Upper lobe of left lung (tissue), 6 donors: ENCODE measurements at regions not wholly inside any gene's neighbourhood (a gene's known extent, or its start where the extent isn't known, plus 50 kb on each side); places are given as distances from the start of the nearest gene placed in this dataset.

Experiments used
- ATAC-seq, 2 donors: fragments of 200-7000 bp; cut with Tn5 transposase; one replicate each; pipeline ENCODE4 v1.9.1; 2022; ENCODE audit warnings: mild to moderate bottlenecking in 2 of 2, moderate library complexity in 2 of 2; ENCODE audit not compliant: low FRiP score in 2 of 2
- DNase-seq, 2 donors: peaks; one replicate each; pipeline ENCODE4 v3.0.0-alpha.2; 2019 to 2020
- H3K27ac ChIP-seq, 4 donors: fragments of 200-600 bp; sonication (generic); one replicate each; pipeline ENCODE4 v1.5.1; 2016 to 2019
- H3K27me3 ChIP-seq, 4 donors: fragments of 200-600 bp; sonication (generic); one replicate each; pipeline ENCODE4 v1.5.1; 2017 to 2019
- H3K36me3 ChIP-seq, 4 donors: fragments of 200-600 bp; sonication (generic); one replicate each; pipeline ENCODE4 v1.5.1; 2016 to 2019
- H3K4me1 ChIP-seq, 4 donors: fragments of 200-600 bp; sonication (generic); one replicate each; pipeline ENCODE4 v1.5.1; 2018 to 2019
- H3K4me3 ChIP-seq, 4 donors: fragments of 200-600 bp; sonication (generic); one replicate each; pipeline ENCODE4 v1.5.1; 2017 to 2019; ENCODE audit warnings: mild to moderate bottlenecking in 2 of 4, moderate library complexity in 1 of 4
- H3K9me3 ChIP-seq, 4 donors: fragments of 200-600 bp; sonication (generic); one replicate each; pipeline ENCODE4 v1.5.1; 2018 to 2019
- EP300 ChIP-seq, 4 donors: sonication (generic); formaldehyde crosslinking; IDR thresholded peaks; one replicate each; pipeline ENCODE4 v1.5.1; 2017; ENCODE audit warnings: antibody characterized with exemption in 4 of 4, control low read depth in 2 of 4
- POLR2A ChIP-seq, 4 donors: fragments of 450-650 bp; IDR thresholded peaks; one replicate each; pipeline ENCODE4 v1.5.1; 2016 to 2017; ENCODE audit warnings: antibody characterized with exemption in 4 of 4, mild to moderate bottlenecking in 2 of 4
- POLR2AphosphoS5 ChIP-seq, 2 donors: sonication (generic); formaldehyde crosslinking; IDR thresholded peaks; one replicate each; pipeline ENCODE4 v1.5.1; 2017; ENCODE audit warnings: antibody characterized with exemption in 2 of 2
- WGBS, 2 donors: methylation state at CpG; one replicate each; pipeline ENCODE4 v1.1.5; 2017 to 2018; 5-methylcytosine and 5-hydroxymethylcytosine counted together
- TF ChIP-seq, protein P1 (sequence below), 6 experiments: fragments of 450-650 bp in 4 of 6; fragments of 200-600 bp in 2 of 6; sonication (generic) in 2 of 6; IDR thresholded peaks; one replicate each; pipeline ENCODE4 v1.5.1; 2016 to 2019; ENCODE audit warnings: antibody characterized with exemption in 6 of 6
- donor health status: DM: no; HTN: no; CAD: no; lungs with moderate emphysema.
- donor health status: DM: no; HTN: yes; CAD: no; lungs with severe emphysema.

DNA sequence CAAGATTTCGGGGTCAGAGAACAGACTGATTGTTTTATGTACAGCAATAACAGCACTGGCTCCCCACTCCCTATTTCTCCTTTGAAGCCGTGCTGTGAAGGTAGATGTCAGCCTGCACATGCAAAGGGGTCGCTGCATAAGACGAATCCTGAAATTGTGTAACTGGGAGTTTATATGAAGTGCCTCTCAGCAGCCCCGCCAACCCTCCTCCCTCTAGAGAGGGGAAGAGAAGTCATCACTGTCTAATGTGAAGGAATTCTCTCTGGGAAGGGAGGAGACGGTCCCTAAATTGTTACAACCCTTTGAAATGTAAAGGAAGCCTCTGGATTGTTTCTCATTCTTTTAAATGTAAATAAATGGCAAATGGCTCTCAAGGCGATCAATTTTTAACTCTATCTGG is 545.3 kb downstream of the PLA2G4A start:
- no peak for ATAC-seq
- Histone ChIP-seq H3K4me1 (no peaks in the 10 kb centered on the region), H3K27me3 (no peaks in the 10 kb centered on the region), H3K36me3 (no peaks in the 10 kb centered on the region), H3K27ac (no peak overlapping the region), H3K4me3 (no peak overlapping the region), H3K9me3 (no peaks in the 10 kb centered on the region)
- no peak for DNase-seq
- WGBS, 2 donors = 52 to 63% methylated on average over 7 of the region's 7 CpGs
- TF ChIP-seq, protein P1, sequence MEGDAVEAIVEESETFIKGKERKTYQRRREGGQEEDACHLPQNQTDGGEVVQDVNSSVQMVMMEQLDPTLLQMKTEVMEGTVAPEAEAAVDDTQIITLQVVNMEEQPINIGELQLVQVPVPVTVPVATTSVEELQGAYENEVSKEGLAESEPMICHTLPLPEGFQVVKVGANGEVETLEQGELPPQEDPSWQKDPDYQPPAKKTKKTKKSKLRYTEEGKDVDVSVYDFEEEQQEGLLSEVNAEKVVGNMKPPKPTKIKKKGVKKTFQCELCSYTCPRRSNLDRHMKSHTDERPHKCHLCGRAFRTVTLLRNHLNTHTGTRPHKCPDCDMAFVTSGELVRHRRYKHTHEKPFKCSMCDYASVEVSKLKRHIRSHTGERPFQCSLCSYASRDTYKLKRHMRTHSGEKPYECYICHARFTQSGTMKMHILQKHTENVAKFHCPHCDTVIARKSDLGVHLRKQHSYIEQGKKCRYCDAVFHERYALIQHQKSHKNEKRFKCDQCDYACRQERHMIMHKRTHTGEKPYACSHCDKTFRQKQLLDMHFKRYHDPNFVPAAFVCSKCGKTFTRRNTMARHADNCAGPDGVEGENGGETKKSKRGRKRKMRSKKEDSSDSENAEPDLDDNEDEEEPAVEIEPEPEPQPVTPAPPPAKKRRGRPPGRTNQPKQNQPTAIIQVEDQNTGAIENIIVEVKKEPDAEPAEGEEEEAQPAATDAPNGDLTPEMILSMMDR (IDR thresholded peaks at IDR 0.05) = no peak
- TF ChIP-seq EP300 (IDR thresholded peaks at IDR 0.05) (no peak), POLR2AphosphoS5 (IDR thresholded peaks at IDR 0.05) (no peak), POLR2A (IDR thresholded peaks at IDR 0.05) (no peak)

DNA sequence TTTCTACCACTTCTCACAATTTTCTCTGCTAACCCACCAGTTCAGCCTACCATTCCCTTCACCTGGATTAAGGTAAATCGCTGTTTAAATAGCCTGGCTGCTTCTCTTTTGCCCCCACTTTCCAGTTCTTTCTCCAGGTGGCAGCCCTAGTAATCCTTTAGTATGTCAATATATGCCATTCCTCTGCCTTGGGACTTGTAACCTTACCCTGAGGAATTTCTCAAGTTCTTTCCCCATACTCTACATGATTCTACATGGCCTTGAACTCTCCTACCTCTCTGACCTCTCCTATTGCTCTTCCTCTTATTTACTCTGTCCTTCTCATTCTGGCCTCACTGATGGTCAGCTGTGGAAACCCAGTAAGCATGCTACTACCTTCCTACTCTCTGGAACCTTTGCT is 546.0 kb downstream of the PLA2G4A start:
- ATAC-seq = no peak

DNA sequence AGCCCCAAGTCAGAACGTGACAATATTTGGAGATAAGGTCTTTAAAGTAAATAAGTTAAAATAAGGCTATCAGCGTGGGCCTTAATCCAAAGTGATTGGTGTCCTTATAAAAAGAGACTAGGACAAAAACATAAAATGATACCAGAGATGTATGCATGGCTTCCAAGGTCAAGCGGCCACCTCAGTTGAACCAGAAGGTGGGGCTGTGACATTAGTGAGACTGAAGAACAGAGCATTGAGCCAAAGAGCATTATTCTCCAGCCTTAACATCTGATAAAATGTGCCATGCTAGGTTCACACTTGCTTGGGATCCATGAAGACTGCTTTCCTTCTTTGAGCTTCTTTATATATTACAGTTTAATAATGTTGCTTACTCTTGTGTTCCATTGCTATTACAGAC is 554.6 kb downstream of the PLA2G4A start:
- Histone ChIP-seq H3K4me1 (no peaks in the 10 kb centered on the region), H3K27me3 (no peaks in the 10 kb centered on the region), H3K9me3 (no peaks in the 10 kb centered on the region), H3K27ac (no peak overlapping the region), H3K4me3 (no peak overlapping the region), H3K36me3 (no peaks in the 10 kb centered on the region)
- TF ChIP-seq EP300 (IDR thresholded peaks at IDR 0.05) (no peak), POLR2A (IDR thresholded peaks at IDR 0.05) (no peak), POLR2AphosphoS5 (IDR thresholded peaks at IDR 0.05) (no peak)
- TF ChIP-seq, protein P1 (IDR thresholded peaks at IDR 0.05) = no peak
- ATAC-seq = no peak
- DNase-seq = no peak
- 79 to 86% methylated on average over 3 of the region's 3 CpGs for WGBS, 2 donors

More for the DNA sequence above, 546.0 kb downstream of the PLA2G4A start:
- Histone ChIP-seq H3K4me3 (no peak overlapping the region), H3K27ac (no peak overlapping the region), H3K27me3 (no peaks in the 10 kb centered on the region), H3K4me1 (no peaks in the 10 kb centered on the region), H3K9me3 (no peaks in the 10 kb centered on the region), H3K36me3 (no peaks in the 10 kb centered on the region)
- 67 to 84% methylated on average over 1 of the region's 1 CpG for WGBS, 2 donors
- TF ChIP-seq POLR2AphosphoS5 (IDR thresholded peaks at IDR 0.05) (no peak), POLR2A (IDR thresholded peaks at IDR 0.05) (no peak), EP300 (IDR thresholded peaks at IDR 0.05) (no peak)
- TF ChIP-seq, protein P1 (IDR thresholded peaks at IDR 0.05) = no peak
- DNase-seq = no peak

DNA sequence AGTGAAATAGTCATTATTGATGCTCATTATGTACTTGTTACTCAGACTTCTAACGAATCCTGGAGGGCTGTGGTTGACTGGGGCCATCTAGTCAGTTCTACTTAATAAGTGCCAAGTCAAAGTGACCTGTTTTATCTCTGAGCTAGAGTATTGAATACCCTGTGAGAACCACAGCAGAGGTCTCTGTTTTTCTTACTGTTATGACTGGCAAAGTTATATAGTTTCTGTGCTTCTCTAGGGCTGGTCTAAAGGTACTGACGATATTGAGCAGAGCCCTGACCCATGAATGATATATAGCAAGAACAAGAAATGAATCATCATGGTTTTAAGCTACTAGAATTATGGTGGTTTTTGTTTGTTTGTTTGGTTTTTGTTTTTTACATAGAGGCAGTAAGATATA is 555.8 kb downstream of the PLA2G4A start:
- no peaks in the 10 kb centered on the region for H3K27me3 ChIP-seq

More for the DNA sequence above, 555.8 kb downstream of the PLA2G4A start:
- Histone ChIP-seq H3K27ac (no peak overlapping the region), H3K4me1 (no peaks in the 10 kb centered on the region), H3K9me3 (no peaks in the 10 kb centered on the region), H3K36me3 (no peaks in the 10 kb centered on the region), H3K4me3 (no peak overlapping the region)
- DNase-seq (no peak), ATAC-seq (no peak)
- TF ChIP-seq EP300 (IDR thresholded peaks at IDR 0.05) = no peak
- no peak for TF ChIP-seq POLR2AphosphoS5 (IDR thresholded peaks at IDR 0.05)
- TF ChIP-seq, protein P1 (IDR thresholded peaks at IDR 0.05) = no peak
- TF ChIP-seq POLR2A (IDR thresholded peaks at IDR 0.05) = no peak
- WGBS, 2 donors = 81 to 82% methylated on average over 2 of the region's 2 CpGs
